HEK293T (cell line): ENCODE measurements at regions not wholly inside any gene's neighbourhood (a gene's known extent, or its start where the extent isn't known, plus 50 kb on each side); places are given as distances from the start of the nearest gene placed in this dataset.

Experiments
- ARNT ChIP-seq: fragments of 450-650 bp; IDR thresholded peaks from 2 replicates; pipeline ENCODE4 v1.6.1; 2017; ENCODE audit warnings: mild to moderate bottlenecking
- ELF4 ChIP-seq: fragments of 450-650 bp; IDR thresholded peaks from 2 replicates; pipeline ENCODE4 v1.6.1; 2017; ENCODE audit warnings: antibody characterized with exemption
- FOXK2 ChIP-seq: fragments of 450-650 bp; IDR thresholded peaks from 2 replicates; pipeline ENCODE4 v1.6.1; 2016; ENCODE audit warnings: mild to moderate bottlenecking
- FOXM1 ChIP-seq: fragments of 450-650 bp; IDR thresholded peaks from 2 replicates; pipeline ENCODE4 v1.6.1; 2017; ENCODE audit warnings: mild to moderate bottlenecking, borderline replicate concordance
- HDGF ChIP-seq: fragments of 450-650 bp; IDR thresholded peaks from 2 replicates; pipeline ENCODE4 v1.6.1; 2017; ENCODE audit warnings: antibody characterized with exemption, borderline replicate concordance
- SP1 ChIP-seq: fragments of 450-650 bp; IDR thresholded peaks from 2 replicates; pipeline ENCODE4 v1.6.1; 2017
- TARDBP ChIP-seq: fragments of 450-650 bp; IDR thresholded peaks from 2 replicates; pipeline ENCODE4 v1.6.1; 2016

DNA sequence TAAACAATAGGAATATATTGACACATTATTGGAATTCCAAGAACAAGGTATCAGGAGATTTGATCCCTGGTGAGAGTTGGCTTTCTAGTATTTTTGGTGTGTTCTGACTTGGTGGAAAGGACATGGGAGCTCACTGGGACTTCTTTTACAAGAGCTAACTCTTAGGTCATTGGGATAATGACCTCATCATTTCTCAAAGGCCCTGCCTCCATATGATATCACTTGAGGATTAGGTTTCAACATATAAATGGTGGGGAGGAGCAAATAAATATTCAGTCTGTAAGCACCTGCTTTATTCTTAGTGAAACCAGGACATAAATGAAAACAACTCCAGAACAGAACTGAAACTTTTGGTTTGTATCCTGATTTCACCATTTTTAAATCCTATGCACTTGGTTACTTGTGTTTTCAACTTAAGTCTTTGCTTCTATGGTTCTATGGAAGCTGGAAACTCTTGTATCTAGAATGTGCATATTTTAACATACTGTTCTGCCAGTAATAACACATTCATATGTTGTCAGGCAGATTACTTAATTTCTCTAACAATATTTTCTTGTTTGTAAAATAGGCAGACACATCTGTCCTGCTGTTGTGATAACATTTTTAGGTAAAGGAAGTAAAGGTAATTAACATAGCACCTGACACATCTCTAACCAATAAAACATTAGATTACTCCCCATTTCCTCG is 1527.7 kb upstream of the CDH8 start:
- TF ChIP-seq HDGF, result no peak
- no peak for TF ChIP-seq ARNT
- no peak for TF ChIP-seq SP1
- TF ChIP-seq FOXM1, result no peak
- no peak for TF ChIP-seq ELF4
- TF ChIP-seq FOXK2, result no peak
- no peak for TF ChIP-seq TARDBP
